Activated B cell treated with CpG ODN at 0.5 μM for 24 hours (primary cell): ENCODE measurements at regions not wholly inside any gene's neighbourhood (a gene's known extent, or its start where the extent isn't known, plus 50 kb on each side); places are given as distances from the start of the nearest gene placed in this dataset.

Source experiments
- ATAC-seq: fragments of 200-7000 bp; cut with Tn5 transposase; one replicate; pipeline ENCODE4 v1.10.0; 2021; ENCODE audit warnings: low read depth, mild to moderate bottlenecking, moderate library complexity
- CTCF ChIA-PET: fragments of 350-600 bp; sonication (Branson Sonifier 250); formaldehyde crosslinking; loops from one replicate; lab custom pipeline; 2021; ENCODE audit warnings: antibody characterized with exemption; lab: Charles Lee
- POLR2A ChIA-PET: fragments of 350-600 bp; sonication (Branson Sonifier 250); formaldehyde crosslinking; loops from one replicate; lab custom pipeline; 2021; ENCODE audit warnings: antibody characterized with exemption; lab: Charles Lee
- DNase-seq: peaks from one replicate; pipeline ENCODE4 v3.0.0; 2022
- H3K27ac Mint-ChIP-seq: one replicate; pipeline ENCODE4 v1.8.0; 2020; ENCODE audit warnings: mixed read lengths
- H3K27me3 Mint-ChIP-seq: one replicate; pipeline ENCODE4 v1.8.0; 2021; ENCODE audit warnings: mixed read lengths
- H3K36me3 Mint-ChIP-seq: one replicate; pipeline ENCODE4 v1.8.0; 2021; ENCODE audit warnings: low read depth, mixed read lengths
- H3K4me1 Mint-ChIP-seq: one replicate; pipeline ENCODE4 v1.8.0; 2021; ENCODE audit warnings: mixed read lengths
- H3K4me3 Mint-ChIP-seq: one replicate; pipeline ENCODE4 v1.8.0; 2020; ENCODE audit warnings: mild to moderate bottlenecking, mixed read lengths
- H3K9me3 Mint-ChIP-seq: one replicate; pipeline ENCODE4 v1.8.0; 2020; ENCODE audit warnings: mixed read lengths
- CTCF ChIP-seq: fragments of 200-600 bp; IDR thresholded peaks from one replicate; pipeline ENCODE4 v1.8.0; 2022; ENCODE audit warnings: antibody characterized with exemption, mild to moderate bottlenecking
- intact Hi-C: fragments of 100-400 bp; cut with micrococcal nuclease; formaldehyde crosslinking; loops from one replicate; pipeline ENCODE4 v1.15.1; 2024

DNA sequence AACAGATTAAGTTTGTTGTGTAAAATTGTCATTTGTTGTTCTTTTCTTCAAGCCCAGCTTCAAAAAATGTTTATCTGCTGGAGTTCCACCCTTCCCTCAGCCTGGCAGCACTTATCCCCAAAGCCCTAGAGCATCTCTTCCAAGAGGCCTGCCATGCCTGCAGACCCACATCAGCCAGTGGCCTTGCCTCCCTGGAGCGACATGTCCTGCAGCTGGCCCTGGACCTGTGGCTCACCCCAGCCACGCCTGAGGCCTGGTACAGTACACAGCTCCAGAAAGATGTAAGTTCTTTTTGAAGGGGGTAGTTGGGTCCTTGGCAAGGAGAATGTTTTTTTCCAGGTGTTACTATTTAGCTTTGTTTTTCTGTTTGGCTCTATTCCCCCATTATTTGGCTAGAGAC lies 124.8 kb downstream of the CD164 start:
- H3K36me3 Mint-ChIP-seq = no peaks in the 10 kb centered on the region
- intact Hi-C loops = no loop called here
- no peaks in the 10 kb centered on the region for H3K9me3 Mint-ChIP-seq
- no peak for ATAC-seq
- ChIA-PET POLR2A (no interaction called here), CTCF (no interaction called here)
- no peak overlapping the region for H3K4me3 Mint-ChIP-seq
- no peak for TF ChIP-seq CTCF
- H3K27me3 Mint-ChIP-seq = peaks cover 9% of the 10 kb centered on the region
- H3K4me1 Mint-ChIP-seq = no peaks in the 10 kb centered on the region
- no peak for DNase-seq
- H3K27ac Mint-ChIP-seq = no peak overlapping the region

- ChIA-PET CTCF (no interaction called here), POLR2A (no interaction called here)
- H3K4me1 Mint-ChIP-seq = no peaks in the 10 kb centered on the region
- no peaks in the 10 kb centered on the region for H3K9me3 Mint-ChIP-seq
- H3K4me3 Mint-ChIP-seq = no peak overlapping the region
- no peak for ATAC-seq
- H3K27me3 Mint-ChIP-seq = peaks cover 14% of the 10 kb centered on the region
- DNase-seq = no peak
- no peak overlapping the region for H3K27ac Mint-ChIP-seq
- no peak for TF ChIP-seq CTCF
- H3K36me3 Mint-ChIP-seq = no peaks in the 10 kb centered on the region
- intact Hi-C loops = no loop called here
These were observed 126.2 kb downstream of the CD164 start for GRCh38 chr6:109255946-109256640.

DNA sequence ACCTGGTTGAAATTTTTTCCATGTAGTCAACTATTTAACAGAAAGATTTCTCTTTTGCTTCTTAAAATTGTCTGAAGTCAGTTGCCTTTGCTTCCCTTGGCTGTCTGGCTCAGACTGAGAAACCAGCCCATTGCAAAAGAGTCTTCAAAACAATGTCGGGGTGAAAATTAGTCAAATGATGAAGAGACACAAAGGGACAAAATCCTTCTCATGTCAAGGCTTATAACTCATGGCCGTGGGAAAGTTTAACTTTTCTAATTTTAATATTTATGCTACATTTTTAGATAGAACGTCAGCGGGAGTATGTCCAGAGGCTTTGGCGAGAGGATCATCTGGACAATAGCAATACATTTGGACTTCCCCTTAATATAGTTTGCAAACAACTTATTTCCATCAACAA lies 127.2 kb downstream of the CD164 start:
- Mint-ChIP-seq H3K36me3 (no peaks in the 10 kb centered on the region), H3K27me3 (peaks cover 15% of the 10 kb centered on the region), H3K4me3 (no peak overlapping the region), H3K9me3 (no peaks in the 10 kb centered on the region), H3K4me1 (no peaks in the 10 kb centered on the region), H3K27ac (no peak overlapping the region)
- ATAC-seq (no peak), DNase-seq (no peak)
- no peak for TF ChIP-seq CTCF
- POLR2A ChIA-PET = no interaction called here
- CTCF ChIA-PET = no interaction called here
- intact Hi-C loops = no loop called here

- DNase-seq = no peak
- ATAC-seq = no peak
- POLR2A ChIA-PET = no interaction called here
- TF ChIP-seq CTCF = no peak
- no peaks in the 10 kb centered on the region for H3K36me3 Mint-ChIP-seq
- CTCF ChIA-PET = no interaction called here
- no peak overlapping the region for H3K27ac Mint-ChIP-seq
- intact Hi-C loops = no loop called here
- no peaks in the 10 kb centered on the region for H3K4me1 Mint-ChIP-seq
- no peaks in the 10 kb centered on the region for H3K9me3 Mint-ChIP-seq
- peaks cover 15% of the 10 kb centered on the region for H3K27me3 Mint-ChIP-seq
- H3K4me3 Mint-ChIP-seq = no peak overlapping the region
These were observed 128.9 kb downstream of the CD164 start for GRCh38 chr6:109253366-109253765.

DNA sequence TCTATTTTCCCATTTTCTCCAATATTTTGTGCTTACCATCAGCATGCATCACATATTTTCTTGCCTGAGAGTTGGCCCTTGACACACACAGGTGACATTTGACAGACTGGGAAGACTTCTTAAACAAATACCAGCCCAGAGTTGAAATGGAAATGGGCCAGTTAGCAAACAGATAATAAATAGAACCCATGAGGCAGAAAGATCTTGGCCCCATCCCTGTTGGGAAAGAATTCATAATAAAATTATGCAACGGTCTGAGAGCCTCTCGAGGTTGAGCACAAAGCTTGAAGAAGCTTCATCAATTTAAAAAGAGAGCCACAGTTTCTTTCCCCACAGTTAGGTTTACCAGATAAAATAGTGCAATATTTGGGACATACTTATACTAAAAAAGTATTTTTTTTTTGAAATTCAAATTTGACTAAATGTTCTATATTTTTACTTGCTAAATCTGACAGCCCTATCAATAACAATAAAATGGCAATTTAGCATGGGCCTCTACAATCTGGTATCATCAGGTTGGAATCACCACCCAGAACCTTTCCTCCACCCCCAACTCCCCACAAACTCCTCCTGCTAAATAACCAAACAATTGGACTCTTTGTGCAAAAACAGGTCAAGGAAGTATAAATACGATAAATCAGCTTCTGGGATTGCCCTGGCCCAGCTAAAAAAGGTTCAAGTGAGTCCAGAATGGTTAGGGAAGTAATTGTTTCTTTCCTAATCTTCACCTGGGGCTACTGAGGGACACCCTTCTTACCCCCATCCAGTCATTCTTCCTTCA lies 129.8 kb downstream of the CD164 start:
- ChIA-PET CTCF (no interaction called here), POLR2A (no interaction called here)
- ATAC-seq (no peak), DNase-seq (no peak)
- no peaks in the 10 kb centered on the region for H3K9me3 Mint-ChIP-seq
- H3K36me3 Mint-ChIP-seq = no peaks in the 10 kb centered on the region
- no peak overlapping the region for H3K4me3 Mint-ChIP-seq
- H3K27ac Mint-ChIP-seq = no peak overlapping the region
- intact Hi-C loops = no loop called here
- H3K27me3 Mint-ChIP-seq = peaks cover 15% of the 10 kb centered on the region
- no peak for TF ChIP-seq CTCF
- H3K4me1 Mint-ChIP-seq = no peaks in the 10 kb centered on the region
